GM23338 (cell line): ENCODE measurements at regions not wholly inside any gene's neighbourhood (a gene's known extent, or its start where the extent isn't known, plus 50 kb on each side); places are given as distances from the start of the nearest gene placed in this dataset.

Experiments used
- ATAC-seq: fragments of 200-7000 bp; cut with Tn5 transposase; 3 replicates; pipeline ENCODE4 v1.9.1; 2020
- DNase-seq: peaks from one replicate; pipeline ENCODE4 v3.0.0-alpha.2; 2015; ENCODE audit warnings: low spot score
- H2AFZ ChIP-seq: fragments of 200-600 bp; sonication (generic); 2 replicates; pipeline ENCODE4 v1.8.0; 2016; ENCODE audit warnings: antibody characterized with exemption, mild to moderate bottlenecking, moderate library complexity
- H3F3A ChIP-seq: fragments of 200-600 bp; sonication (generic); replicated peaks from 2 replicates; pipeline ENCODE4 v1.8.0; 2017; ENCODE audit warnings: antibody characterized with exemption, mixed run types, low read depth
- H3K27ac ChIP-seq: fragments of 200-600 bp; sonication (generic); 2 replicates; pipeline ENCODE4 v1.6.1; 2016; ENCODE audit warnings: low read depth
- H3K27me3 ChIP-seq: fragments of 200-600 bp; sonication (generic); 2 replicates; pipeline ENCODE4 v1.8.0; 2016; ENCODE audit warnings: mild to moderate bottlenecking, mixed run types, moderate library complexity; ENCODE audit not compliant: insufficient read depth
- H3K36me3 ChIP-seq: fragments of 200-600 bp; sonication (generic); 2 replicates; pipeline ENCODE4 v1.8.0; 2016; ENCODE audit warnings: mild to moderate bottlenecking; ENCODE audit not compliant: insufficient read depth
- H3K4me1 ChIP-seq: fragments of 200-600 bp; sonication (generic); 2 replicates; pipeline ENCODE4 v1.8.0; 2016; ENCODE audit warnings: mild to moderate bottlenecking, moderate library complexity; ENCODE audit not compliant: insufficient read depth
- H3K4me2 ChIP-seq: fragments of 200-600 bp; sonication (generic); 2 replicates; pipeline ENCODE4 v1.7.1; 2017; ENCODE audit warnings: mixed run types
- H3K4me3 ChIP-seq: fragments of 200-600 bp; sonication (generic); 2 replicates; pipeline ENCODE4 v1.6.1; 2016; ENCODE audit warnings: mixed run types
- H3K79me2 ChIP-seq: fragments of 200-600 bp; sonication (generic); replicated peaks from 2 replicates; pipeline ENCODE4 v1.8.0; 2017; ENCODE audit warnings: mild to moderate bottlenecking; ENCODE audit not compliant: insufficient read depth
- H3K9me2 ChIP-seq: fragments of 200-600 bp; sonication (generic); 2 replicates; pipeline ENCODE4 v1.8.0; 2017; ENCODE audit not compliant: insufficient read depth
- H4K20me1 ChIP-seq: fragments of 200-600 bp; sonication (generic); replicated peaks from 2 replicates; pipeline ENCODE4 v1.8.0; 2017; ENCODE audit warnings: mild to moderate bottlenecking; ENCODE audit not compliant: insufficient read depth
- H3K27ac Mint-ChIP-seq: 2 replicates; pipeline ENCODE4 v1.8.0; 2020; ENCODE audit warnings: inconsistent platforms, mild to moderate bottlenecking, moderate library complexity, mixed read lengths
- H3K27me3 Mint-ChIP-seq: 3 replicates; pipeline ENCODE4 v1.8.0; 2022; ENCODE audit warnings: low read depth, mild to moderate bottlenecking, moderate library complexity, mixed read lengths, inconsistent platforms; ENCODE audit not compliant: insufficient read depth, poor library complexity
- H3K36me3 Mint-ChIP-seq: 3 replicates; pipeline ENCODE4 v1.8.0; 2021; ENCODE audit warnings: low read depth, mild to moderate bottlenecking, inconsistent platforms, moderate library complexity, mixed read lengths
- H3K4me1 Mint-ChIP-seq: 3 replicates; pipeline ENCODE4 v1.8.0; 2020; ENCODE audit warnings: mild to moderate bottlenecking, inconsistent platforms, mixed read lengths
- H3K4me3 Mint-ChIP-seq: 3 replicates; pipeline ENCODE4 v1.8.0; 2021; ENCODE audit warnings: moderate library complexity, mild to moderate bottlenecking, inconsistent platforms, mixed read lengths
- H3K9me3 Mint-ChIP-seq: 3 replicates; pipeline ENCODE4 v1.8.0; 2020; ENCODE audit warnings: moderate library complexity, mild to moderate bottlenecking, inconsistent platforms, mixed read lengths
- ETS1 ChIP-seq: IDR thresholded peaks from 2 replicates; pipeline ENCODE4 v1.6.1; 2016; ENCODE audit warnings: antibody characterized with exemption
- EZH2 ChIP-seq: fragments of 200-600 bp; sonication (generic); IDR thresholded peaks from one replicate; pipeline ENCODE4 v1.8.0; 2017; ENCODE audit warnings: antibody characterized with exemption, mild to moderate bottlenecking, low read depth; ENCODE audit not compliant: unreplicated experiment
- EZH2phosphoT487 ChIP-seq: fragments of 200-600 bp; sonication (generic); IDR thresholded peaks from one replicate; pipeline ENCODE4 v1.8.1; 2018; ENCODE audit warnings: antibody characterized with exemption; ENCODE audit not compliant: unreplicated experiment
- JUNB ChIP-seq: IDR thresholded peaks from one replicate; pipeline ENCODE4 v1.6.1; 2016; ENCODE audit warnings: antibody characterized with exemption; ENCODE audit not compliant: unreplicated experiment
- NANOG ChIP-seq: IDR thresholded peaks from 2 replicates; pipeline ENCODE4 v1.6.1; 2016; ENCODE audit warnings: antibody characterized with exemption, borderline replicate concordance
- POLR2AphosphoS5 ChIP-seq: IDR thresholded peaks from 2 replicates; pipeline ENCODE4 v1.6.1; 2016; ENCODE audit warnings: antibody characterized with exemption, low read depth
- REST ChIP-seq: IDR thresholded peaks from one replicate; pipeline ENCODE4 v1.6.1; 2018; ENCODE audit warnings: antibody characterized with exemption; ENCODE audit not compliant: unreplicated experiment
- STAT1 ChIP-seq: IDR thresholded peaks from one replicate; pipeline ENCODE4 v1.6.1; 2016; ENCODE audit warnings: antibody characterized with exemption; ENCODE audit not compliant: unreplicated experiment
- ZNF114 ChIP-seq: fragments of 250-450 bp; sonication (Bioruptor Pico); IDR thresholded peaks from 2 replicates; pipeline ENCODE4 v1.5.0; 2020; ENCODE audit warnings: mild to moderate bottlenecking, moderate library complexity
- ZNF331 ChIP-seq: fragments of 250-450 bp; sonication (Bioruptor Pico); IDR thresholded peaks from 2 replicates; pipeline ENCODE4 v1.5.0; 2020; ENCODE audit warnings: low read depth, mild to moderate bottlenecking, moderate library complexity
- ZNF462 ChIP-seq: fragments of 250-450 bp; sonication (Bioruptor Pico); IDR thresholded peaks from 2 replicates; pipeline ENCODE4 v1.5.0; 2020; ENCODE audit warnings: mild to moderate bottlenecking, moderate library complexity
- TF ChIP-seq, protein P1 (sequence below), 2 experiments: fragments of 200-600 bp in 1 of 2; sonication (generic) in 1 of 2; conservative IDR thresholded peaks; 2 replicates each; pipeline versions ENCODE4 v1.5.1 to v1.6.1; 2016 to 2017; ENCODE audit warnings: antibody characterized with exemption in 2 of 2, low read depth in 2 of 2, mild to moderate bottlenecking in 2 of 2, moderate library complexity in 1 of 2

- TF ChIP-seq, protein P1, sequence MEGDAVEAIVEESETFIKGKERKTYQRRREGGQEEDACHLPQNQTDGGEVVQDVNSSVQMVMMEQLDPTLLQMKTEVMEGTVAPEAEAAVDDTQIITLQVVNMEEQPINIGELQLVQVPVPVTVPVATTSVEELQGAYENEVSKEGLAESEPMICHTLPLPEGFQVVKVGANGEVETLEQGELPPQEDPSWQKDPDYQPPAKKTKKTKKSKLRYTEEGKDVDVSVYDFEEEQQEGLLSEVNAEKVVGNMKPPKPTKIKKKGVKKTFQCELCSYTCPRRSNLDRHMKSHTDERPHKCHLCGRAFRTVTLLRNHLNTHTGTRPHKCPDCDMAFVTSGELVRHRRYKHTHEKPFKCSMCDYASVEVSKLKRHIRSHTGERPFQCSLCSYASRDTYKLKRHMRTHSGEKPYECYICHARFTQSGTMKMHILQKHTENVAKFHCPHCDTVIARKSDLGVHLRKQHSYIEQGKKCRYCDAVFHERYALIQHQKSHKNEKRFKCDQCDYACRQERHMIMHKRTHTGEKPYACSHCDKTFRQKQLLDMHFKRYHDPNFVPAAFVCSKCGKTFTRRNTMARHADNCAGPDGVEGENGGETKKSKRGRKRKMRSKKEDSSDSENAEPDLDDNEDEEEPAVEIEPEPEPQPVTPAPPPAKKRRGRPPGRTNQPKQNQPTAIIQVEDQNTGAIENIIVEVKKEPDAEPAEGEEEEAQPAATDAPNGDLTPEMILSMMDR (conservative IDR thresholded peaks at IDR 0.05; ENCODE audit: low read depth in 2 of 2), result no peak
- TF ChIP-seq JUNB, result no peak
- TF ChIP-seq ZNF331 (CRISPR knock-in tag), result no peak
- no peak for TF ChIP-seq STAT1
- TF ChIP-seq EZH2phosphoT487, result no peak
- TF ChIP-seq REST, result no peak
- TF ChIP-seq POLR2AphosphoS5, result no peak
These were observed 120.9 kb upstream of the PLET1 start (continued) for GRCh38 chr11:112381578-112381977.

DNA sequence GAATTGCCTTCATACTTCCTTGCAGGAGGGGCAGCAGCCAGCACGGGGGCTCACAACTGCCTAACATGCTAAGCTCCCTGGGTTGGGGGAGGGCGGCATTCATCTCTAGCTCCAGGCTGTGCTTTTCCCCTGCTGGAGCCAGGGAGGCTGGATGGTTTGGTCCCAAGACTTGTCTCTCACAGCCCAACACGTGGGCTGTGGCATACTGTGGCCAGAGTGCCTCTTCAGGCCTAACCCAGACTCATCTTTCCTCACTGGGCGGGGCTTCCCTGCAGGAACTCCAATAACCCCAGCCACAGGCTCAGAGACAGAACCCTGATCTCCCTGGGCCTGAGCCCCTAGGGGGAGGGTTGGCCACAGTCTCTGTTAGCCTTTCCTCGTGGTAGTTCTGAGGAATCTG, 121.9 kb upstream of the PLET1 start:
- no peak overlapping the region for H3K4me2 ChIP-seq
- no peaks in the 10 kb centered on the region for H3K4me1 ChIP-seq
- no peaks in the 10 kb centered on the region for H3K4me1 Mint-ChIP-seq
- no peaks in the 10 kb centered on the region for H3K27me3 ChIP-seq
- peak; percentile 4 for DNase-seq
- H3K79me2 ChIP-seq, result no peaks in the 10 kb centered on the region
- H3K27ac Mint-ChIP-seq, result no peak overlapping the region
- peaks cover 4% of the 10 kb centered on the region for H3K9me3 Mint-ChIP-seq
- H3K27me3 Mint-ChIP-seq, result peaks cover 1% of the 10 kb centered on the region
- no peak overlapping the region for H3K27ac ChIP-seq
- peak; percentile 48; the same call in 2 of the 3 replicates for ATAC-seq
- H3K36me3 ChIP-seq, result no peaks in the 10 kb centered on the region
- no peak overlapping the region for H2AFZ ChIP-seq
- no peaks in the 10 kb centered on the region for H3F3A ChIP-seq
- H3K9me2 ChIP-seq, result no peaks in the 10 kb centered on the region
- no peaks in the 10 kb centered on the region for H3K36me3 Mint-ChIP-seq
- no peaks in the 10 kb centered on the region for H4K20me1 ChIP-seq
- no peak overlapping the region for H3K4me3 ChIP-seq
- H3K4me3 Mint-ChIP-seq, result no peak overlapping the region
- TF ChIP-seq ZNF114 (CRISPR knock-in tag) (no peak), POLR2AphosphoS5 (no peak), EZH2 (no peak), STAT1 (no peak), JUNB (no peak), ZNF331 (CRISPR knock-in tag) (no peak), ZNF462 (CRISPR knock-in tag) (no peak), NANOG (no peak), ETS1 (no peak)
